CD14-positive monocyte (primary cell): ENCODE measurements at regions not wholly inside any gene's neighbourhood (a gene's known extent, or its start where the extent isn't known, plus 50 kb on each side); places are given as distances from the start of the nearest gene placed in this dataset.

Experiments
- DNase-seq, 3 donors: peaks; one replicate each; pipeline ENCODE4 v3.0.0-alpha.2; 2011 to 2022
- H2AFZ ChIP-seq: 2 replicates; pipeline ENCODE4 v1.6.0; 2012; ENCODE audit warnings: mild to moderate bottlenecking, low read depth, low read length, inconsistent platforms; ENCODE audit not compliant: insufficient read depth, poor library complexity, severe bottlenecking
- H3K27ac ChIP-seq, 2 donors: 1 replicate in 1 of 2; 2 replicates in 1 of 2; pipeline ENCODE4 v1.5.1; 2012 to 2013; ENCODE audit warnings: low read length in 2 of 2, control low read depth in 1 of 2, inconsistent platforms in 1 of 2, low read depth in 1 of 2, mild to moderate bottlenecking in 1 of 2
- H3K27me3 ChIP-seq, 2 donors: one replicate each; pipeline versions ENCODE4 v1.6.0 to v1.6.1; 2011 to 2013; ENCODE audit warnings: low read length in 2 of 2; ENCODE audit not compliant: control insufficient read depth in 2 of 2, insufficient read depth in 2 of 2
- H3K36me3 ChIP-seq, 2 donors: replicated peaks in 1 of 2; 1 replicate in 1 of 2; 2 replicates in 1 of 2; pipeline versions ENCODE4 v1.5.1 to v1.6.1; 2012 to 2013; ENCODE audit warnings: low read length in 2 of 2, control low read depth in 1 of 2, inconsistent platforms in 1 of 2, mild to moderate bottlenecking in 1 of 2; ENCODE audit not compliant: insufficient read depth in 2 of 2, control insufficient read depth in 1 of 2
- H3K4me1 ChIP-seq, 2 donors: 1 replicate in 1 of 2; 2 replicates in 1 of 2; pipeline versions ENCODE4 v1.5.1 to v1.6.1; 2012 to 2013; ENCODE audit warnings: low read length in 2 of 2, control low read depth in 1 of 2, inconsistent platforms in 1 of 2, mild to moderate bottlenecking in 1 of 2, moderate library complexity in 1 of 2; ENCODE audit not compliant: insufficient read depth in 2 of 2, control insufficient read depth in 1 of 2
- H3K4me2 ChIP-seq: replicated peaks from 2 replicates; pipeline ENCODE3; 2012; ENCODE audit warnings: low read length, moderate library complexity, mild to moderate bottlenecking; ENCODE audit not compliant: poor library complexity, severe bottlenecking; ENCODE audit errors: extremely low read depth
- H3K4me3 ChIP-seq, 3 experiments: fragments of 200-600 bp in 1 of 3; sonication (generic) in 1 of 3; replicated peaks in 1 of 3; 1 replicate in 2 of 3; 2 replicates in 1 of 3; pipeline ENCODE4 v1.5.1; 2011 to 2013; ENCODE audit warnings: low read length in 3 of 3, mild to moderate bottlenecking in 3 of 3, control low read depth in 2 of 3, low read depth in 2 of 3, inconsistent platforms in 1 of 3, moderate library complexity in 1 of 3
- H3K79me2 ChIP-seq: 2 replicates; pipeline ENCODE4 v1.6.0; 2012; ENCODE audit warnings: mild to moderate bottlenecking, control low read depth, inconsistent platforms, low read length, moderate library complexity; ENCODE audit not compliant: insufficient read depth
- H3K9ac ChIP-seq: 2 replicates; pipeline ENCODE4 v1.6.0; 2017; ENCODE audit warnings: low read length, mild to moderate bottlenecking; ENCODE audit not compliant: insufficient read depth, poor library complexity, severe bottlenecking
- H3K9me3 ChIP-seq, 2 donors: replicated peaks in 1 of 2; 1 replicate in 1 of 2; 2 replicates in 1 of 2; pipeline versions ENCODE4 v1.5.1 to v1.6.1; 2012 to 2013; ENCODE audit warnings: low read length in 2 of 2, control low read depth in 1 of 2; ENCODE audit not compliant: control insufficient read depth in 1 of 2, insufficient read depth in 1 of 2
- H4K20me1 ChIP-seq: 2 replicates; pipeline ENCODE4 v1.6.0; 2012; ENCODE audit warnings: mild to moderate bottlenecking, low read length, control low read depth, moderate library complexity; ENCODE audit not compliant: insufficient read depth
- H3K27ac Mint-ChIP-seq, 7 donors: one replicate each; pipeline ENCODE4 v1.8.0; 2020; ENCODE audit warnings: mild to moderate bottlenecking in 7 of 7, mixed read lengths in 7 of 7, moderate library complexity in 6 of 7, inconsistent platforms in 2 of 7
- H3K27me3 Mint-ChIP-seq, 3 donors: one replicate each; pipeline ENCODE4 v1.8.0; 2021 to 2022; ENCODE audit warnings: low read depth in 3 of 3, mild to moderate bottlenecking in 3 of 3, mixed read lengths in 3 of 3, moderate library complexity in 3 of 3, inconsistent platforms in 1 of 3
- H3K36me3 Mint-ChIP-seq, 2 donors: one replicate each; pipeline ENCODE4 v1.8.0; 2020; ENCODE audit warnings: mixed read lengths in 2 of 2, inconsistent platforms in 1 of 2, mild to moderate bottlenecking in 1 of 2
- H3K4me1 Mint-ChIP-seq: one replicate; pipeline ENCODE4 v1.8.0; 2020; ENCODE audit warnings: mild to moderate bottlenecking, mixed read lengths
- H3K4me3 Mint-ChIP-seq, 2 donors: one replicate each; pipeline ENCODE4 v1.8.0; 2020; ENCODE audit warnings: mild to moderate bottlenecking in 2 of 2, mixed read lengths in 2 of 2, moderate library complexity in 1 of 2
- H3K9me3 Mint-ChIP-seq, 7 donors: one replicate each; pipeline ENCODE4 v1.8.0; 2020 to 2022; ENCODE audit warnings: mixed read lengths in 7 of 7, mild to moderate bottlenecking in 6 of 7, moderate library complexity in 6 of 7, inconsistent platforms in 2 of 7
- CTCF ChIP-seq: fragments of 200-600 bp; IDR thresholded peaks from one replicate; pipeline ENCODE4 v1.8.0; 2022; ENCODE audit warnings: antibody characterized with exemption, mild to moderate bottlenecking
- WGBS: methylation state at CpG from one replicate; pipeline ENCODE4 v1.1.5; 2013; ENCODE audit warnings: missing lambda C conversion rate; ENCODE audit not compliant: insufficient coverage; 5-methylcytosine and 5-hydroxymethylcytosine counted together
- intact Hi-C, 2 donors: fragments of 100-400 bp; cut with micrococcal nuclease; formaldehyde crosslinking; loops; one replicate each; pipeline versions ENCODE4 v1.15.0 to v1.15.1; 2023

- Histone ChIP-seq H3K36me3 (no peaks in the 10 kb centered on the region), H3K4me1 (no peaks in the 10 kb centered on the region), H4K20me1 (no peaks in the 10 kb centered on the region), H3K79me2 (no peaks in the 10 kb centered on the region), H3K9ac (no peak overlapping the region), H3K4me2 (no peak overlapping the region), H3K9me3 (peaks cover 7 to 15% of the 10 kb centered on the region in 2 donors), H3K4me3 (no peak overlapping the region), H3K27ac (no peak overlapping the region), H2AFZ (no peak overlapping the region), H3K27me3 (no peaks in the 10 kb centered on the region)
- no CpG with 5 or more reads among the region's 4 CpGs for WGBS
- Mint-ChIP-seq H3K27me3 (no peaks in the 10 kb centered on the region), H3K4me3 (no peak overlapping the region), H3K4me1 (no peaks in the 10 kb centered on the region), H3K36me3 (no peaks in the 10 kb centered on the region), H3K9me3 (peaks cover 4 to 12% (median 5%) of the 10 kb centered on the region in 7 donors), H3K27ac (no peak overlapping the region)
- TF ChIP-seq CTCF: no peak
- no peak for DNase-seq
- intact Hi-C loops: no loop called here
These were observed 428.6 kb downstream of the KCNH5 start for GRCh38 chr14:62616668-62617067.

- Mint-ChIP-seq H3K4me3 (no peak overlapping the region), H3K9me3 (peaks cover 0 to 23% (median 13%) of the 10 kb centered on the region in 7 donors), H3K4me1 (no peaks in the 10 kb centered on the region), H3K27ac (no peak overlapping the region), H3K36me3 (no peaks in the 10 kb centered on the region), H3K27me3 (peaks cover 0 to 2% (median 0%) of the 10 kb centered on the region in 3 donors)
- no peak overlapping the region for H3K27ac ChIP-seq
- no peak overlapping the region for H3K4me3 ChIP-seq
- H4K20me1 ChIP-seq: no peaks in the 10 kb centered on the region
- no peaks in the 10 kb centered on the region for H3K4me1 ChIP-seq
- no peak overlapping the region for H3K4me2 ChIP-seq
- DNase-seq: no peak
- intact Hi-C loops: no loop called here
- no CpG with 5 or more reads among the region's 5 CpGs for WGBS
- TF ChIP-seq CTCF: no peak
- H3K79me2 ChIP-seq: no peaks in the 10 kb centered on the region
- peaks cover 14 to 37% of the 10 kb centered on the region in 2 donors for H3K9me3 ChIP-seq
- H2AFZ ChIP-seq: no peak overlapping the region
- no peaks in the 10 kb centered on the region for H3K27me3 ChIP-seq
- H3K36me3 ChIP-seq: no peaks in the 10 kb centered on the region
- H3K9ac ChIP-seq: no peak overlapping the region
These were observed 418.8 kb downstream of the KCNH5 start for GRCh38 chr14:62626416-62626815.
